Motor neuron (in vitro differentiated cells): ENCODE measurements at regions not wholly inside any gene's neighbourhood (a gene's known extent, or its start where the extent isn't known, plus 50 kb on each side); places are given as distances from the start of the nearest gene placed in this dataset.

Experiments used
- ATAC-seq, 8 experiments: fragments of 200-7000 bp; cut with Tn5 transposase; replicated peaks in 6 of 8; 2 replicates each; pipeline ENCODE4 v1.8.0; 2021; ENCODE audit warnings: mild to moderate bottlenecking in 8 of 8, moderate library complexity in 8 of 8
- H3K27ac ChIP-seq, 2 donors: fragments of 250-450 bp; sonication (Bioruptor Pico); 2 replicates each; pipeline ENCODE4 v1.9.0; 2021; ENCODE audit warnings: antibody characterized with exemption in 2 of 2, mild to moderate bottlenecking in 2 of 2, moderate library complexity in 1 of 2
- H3K4me1 ChIP-seq, 2 donors: fragments of 250-450 bp; sonication (Bioruptor Pico); replicated peaks in 1 of 2; 2 replicates each; pipeline ENCODE4 v1.6.1; 2021; ENCODE audit warnings: antibody characterized with exemption in 2 of 2, mild to moderate bottlenecking in 2 of 2, moderate library complexity in 1 of 2
- H3K4me3 ChIP-seq, 5 donors: fragments of 250-450 bp; sonication (Bioruptor Pico); 2 replicates each; pipeline ENCODE4 v1.9.0; 2021; ENCODE audit warnings: antibody characterized with exemption in 5 of 5, mild to moderate bottlenecking in 5 of 5, moderate library complexity in 4 of 5
- WGBS, 10 experiments: fragments of 450-650 bp; shearing (Covaris generic); methylation state at CpG; one replicate each; pipeline ENCODE4 v1.0.0; 2022; 5-methylcytosine and 5-hydroxymethylcytosine counted together
- in situ Hi-C, 9 experiments: fragments of 400-800 bp; cut with MboI; loops; one replicate each; pipeline ENCODE4 v1.15.0; 2021; ENCODE audit warnings: low sequenced_read_pairs in 9 of 9, low pct_unique_long_range_greater_than_20kb in 2 of 9; ENCODE audit not compliant: unreplicated experiment in 9 of 9

- Histone ChIP-seq H3K27ac (no peak overlapping the region), H3K4me1 (peaks cover 0 to 6% of the 10 kb centered on the region in 2 donors), H3K4me3 (no peak overlapping the region)
- ATAC-seq, result no peak
- in situ Hi-C loops, result no loop called here
- 0 to 92% (median 66%) methylated on average over 1 to 3 of the region's 3 CpGs for WGBS, 10 experiments
Observed at GRCh38 chr5:164672931-164673694, 1167.7 kb downstream of the MAT2B start.

- in situ Hi-C loops, result no loop called here
- H3K4me3 ChIP-seq, result no peak overlapping the region
- ATAC-seq, result no peak
- no peaks in the 10 kb centered on the region for H3K4me1 ChIP-seq
- no peak overlapping the region for H3K27ac ChIP-seq
Observed at GRCh38 chr5:164679461-164679860, 1174.0 kb downstream of the MAT2B start.

- no peak overlapping the region for H3K4me3 ChIP-seq
- ATAC-seq, result no peak
- no peaks in the 10 kb centered on the region for H3K4me1 ChIP-seq
- in situ Hi-C loops, result no loop called here
- H3K27ac ChIP-seq, result no peak overlapping the region
Observed at GRCh38 chr5:164680216-164680615, 1174.8 kb downstream of the MAT2B start.

GRCh38 chr5:164680812-164681520 is 1175.5 kb downstream of the MAT2B start:
- Histone ChIP-seq H3K27ac (no peak overlapping the region), H3K4me1 (no peaks in the 10 kb centered on the region), H3K4me3 (no peak overlapping the region)
- ATAC-seq, result no peak
- in situ Hi-C loops, result no loop called here
- 2 to 66% (median 50%) methylated on average over 2 to 5 of the region's 5 CpGs; no CpG with 5 or more reads in 1 of the 10 experiments for WGBS, 10 experiments

GRCh38 chr5:164687391-164687790 is 1182.0 kb downstream of the MAT2B start:
- Histone ChIP-seq H3K27ac (no peak overlapping the region), H3K4me3 (no peak overlapping the region), H3K4me1 (no peaks in the 10 kb centered on the region)
- ATAC-seq, result no peak
- in situ Hi-C loops, result no loop called here

- Histone ChIP-seq H3K4me1 (no peaks in the 10 kb centered on the region), H3K27ac (no peak overlapping the region), H3K4me3 (no peak overlapping the region)
- in situ Hi-C loops, result no loop called here
- ATAC-seq, result no peak
- 10 to 100% (median 74%) methylated on average over 1 to 2 of the region's 2 CpGs; no CpG with 5 or more reads in 4 of the 10 experiments for WGBS, 10 experiments
Observed at GRCh38 chr5:164688437-164688836, 1183.0 kb downstream of the MAT2B start.

GRCh38 chr5:164708831-164709230 is 1203.4 kb downstream of the MAT2B start:
- Histone ChIP-seq H3K4me3 (no peak overlapping the region), H3K4me1 (no peaks in the 10 kb centered on the region), H3K27ac (no peak overlapping the region)
- in situ Hi-C loops, result no loop called here
- ATAC-seq, result no peak
- 3 to 87% (median 79%) methylated on average over 1 to 7 of the region's 7 CpGs; no CpG with 5 or more reads in 1 of the 10 experiments for WGBS, 10 experiments

- no peak for ATAC-seq
- whole genome bisulfite sequencing, 10 experiments, result 15 to 100% (median 71%) methylated on average over 1 to 2 of the region's 2 CpGs; no CpG with 5 or more reads in 2 of the 10 experiments
- Histone ChIP-seq H3K27ac (no peak overlapping the region), H3K4me1 (no peaks in the 10 kb centered on the region), H3K4me3 (no peak overlapping the region)
- in situ Hi-C loops, result no loop called here
Observed at GRCh38 chr5:164713682-164714081, 1208.3 kb downstream of the MAT2B start.

- H3K4me3 ChIP-seq, result no peak overlapping the region
- in situ Hi-C loops, result no loop called here
- no peak overlapping the region for H3K27ac ChIP-seq
- no peak for ATAC-seq
- H3K4me1 ChIP-seq, result no peaks in the 10 kb centered on the region
Observed at GRCh38 chr5:164721116-164721515, 1215.7 kb downstream of the MAT2B start.

- no peak overlapping the region for H3K4me3 ChIP-seq
- no peak overlapping the region for H3K27ac ChIP-seq
- 0 to 100% (median 100%) methylated on average over 1 of the region's 1 CpG for WGBS, 10 experiments
- in situ Hi-C loops, result no loop called here
- no peak for ATAC-seq
- no peaks in the 10 kb centered on the region for H3K4me1 ChIP-seq
Observed at GRCh38 chr5:164721656-164722055, 1216.2 kb downstream of the MAT2B start.

- no peak for ATAC-seq
- Histone ChIP-seq H3K4me3 (no peak overlapping the region), H3K27ac (no peak overlapping the region), H3K4me1 (no peaks in the 10 kb centered on the region)
- in situ Hi-C loops, result no loop called here
- WGBS, 10 experiments, result 6 to 91% (median 45%) methylated on average over 1 of the region's 1 CpG; no CpG with 5 or more reads in 1 of the 10 experiments
Observed at GRCh38 chr5:164722702-164723101, 1217.3 kb downstream of the MAT2B start.

- 25 to 100% (median 85%) methylated on average over 1 to 2 of the region's 2 CpGs for WGBS, 10 experiments
- no peaks in the 10 kb centered on the region for H3K4me1 ChIP-seq
- ATAC-seq, result no peak
- no peak overlapping the region for H3K27ac ChIP-seq
- no peak overlapping the region for H3K4me3 ChIP-seq
- in situ Hi-C loops, result no loop called here
Observed at GRCh38 chr5:164727012-164727411, 1221.6 kb downstream of the MAT2B start.

- no peak for ATAC-seq
- H3K27ac ChIP-seq, result no peak overlapping the region
- 34 to 100% (median 67%) methylated on average over 1 to 3 of the region's 3 CpGs; no CpG with 5 or more reads in 1 of the 10 experiments for WGBS, 10 experiments
- in situ Hi-C loops, result no loop called here
- H3K4me3 ChIP-seq, result no peak overlapping the region
- H3K4me1 ChIP-seq, result no peaks in the 10 kb centered on the region
Observed at GRCh38 chr5:164728733-164729132, 1223.3 kb downstream of the MAT2B start.

- in situ Hi-C loops, result no loop called here
- Histone ChIP-seq H3K4me3 (no peak overlapping the region), H3K4me1 (no peaks in the 10 kb centered on the region), H3K27ac (no peak overlapping the region)
- ATAC-seq, result no peak
Observed at GRCh38 chr5:164735334-164735733, 1229.9 kb downstream of the MAT2B start.
